ENCODE measurements at regions not wholly inside any gene's neighbourhood (a gene's known extent, or its start where the extent isn't known, plus 50 kb on each side); places are given as distances from the start of the nearest gene placed in this dataset.

DNA sequence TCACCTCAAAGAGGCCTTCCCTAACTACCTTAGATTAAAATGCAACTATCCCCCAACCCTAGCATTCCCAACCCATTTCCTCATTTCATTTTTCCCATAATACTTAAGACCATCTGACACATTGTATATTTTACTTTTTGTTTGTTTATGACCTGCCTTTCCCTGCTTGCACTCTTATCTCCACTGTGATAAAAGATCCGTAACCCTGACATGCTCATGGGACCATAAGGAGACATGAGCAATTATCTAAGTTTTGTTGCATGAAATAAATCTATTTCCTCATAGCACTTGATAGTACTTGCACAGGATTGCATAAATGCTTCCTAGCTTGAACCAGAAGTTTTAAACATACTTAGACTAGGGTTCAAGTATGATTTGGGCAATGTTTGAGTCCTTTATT is 323.7 kb downstream of the NPR3 start:
- H3K4me1 Mint-ChIP-seq: no peaks in the 10 kb centered on the region
- Histone ChIP-seq H2AFZ (no peak overlapping the region), H3K4me3 (no peak overlapping the region), H3F3A (replicated peaks; ENCODE audit: low read depth) (no peaks in the 10 kb centered on the region), H3K79me2 (replicated peaks; ENCODE audit: insufficient read depth) (no peaks in the 10 kb centered on the region), H4K20me1 (replicated peaks; ENCODE audit: insufficient read depth) (no peaks in the 10 kb centered on the region), H3K36me3 (ENCODE audit: insufficient read depth) (no peaks in the 10 kb centered on the region; the same call in 1 of the 2 replicates), H3K27ac (ENCODE audit: low read depth) (no peak overlapping the region), H3K4me1 (ENCODE audit: insufficient read depth) (no peaks in the 10 kb centered on the region), H3K27me3 (ENCODE audit: insufficient read depth) (no peaks in the 10 kb centered on the region), H3K4me2 (no peak overlapping the region), H3K9me2 (ENCODE audit: insufficient read depth) (no peaks in the 10 kb centered on the region; the same call in 1 of the 2 replicates)
- no peak overlapping the region for H3K4me3 Mint-ChIP-seq
- DNase-seq (ENCODE audit: low spot score) (no peak), ATAC-seq (no peak)
- peaks cover 2% of the 10 kb centered on the region for H3K36me3 Mint-ChIP-seq (ENCODE audit: low read depth)
- no peak overlapping the region for H3K27ac Mint-ChIP-seq
- H3K27me3 Mint-ChIP-seq (ENCODE audit: insufficient read depth, low read depth, poor library complexity): peaks cover 5% of the 10 kb centered on the region
- TF ChIP-seq, protein P1, sequence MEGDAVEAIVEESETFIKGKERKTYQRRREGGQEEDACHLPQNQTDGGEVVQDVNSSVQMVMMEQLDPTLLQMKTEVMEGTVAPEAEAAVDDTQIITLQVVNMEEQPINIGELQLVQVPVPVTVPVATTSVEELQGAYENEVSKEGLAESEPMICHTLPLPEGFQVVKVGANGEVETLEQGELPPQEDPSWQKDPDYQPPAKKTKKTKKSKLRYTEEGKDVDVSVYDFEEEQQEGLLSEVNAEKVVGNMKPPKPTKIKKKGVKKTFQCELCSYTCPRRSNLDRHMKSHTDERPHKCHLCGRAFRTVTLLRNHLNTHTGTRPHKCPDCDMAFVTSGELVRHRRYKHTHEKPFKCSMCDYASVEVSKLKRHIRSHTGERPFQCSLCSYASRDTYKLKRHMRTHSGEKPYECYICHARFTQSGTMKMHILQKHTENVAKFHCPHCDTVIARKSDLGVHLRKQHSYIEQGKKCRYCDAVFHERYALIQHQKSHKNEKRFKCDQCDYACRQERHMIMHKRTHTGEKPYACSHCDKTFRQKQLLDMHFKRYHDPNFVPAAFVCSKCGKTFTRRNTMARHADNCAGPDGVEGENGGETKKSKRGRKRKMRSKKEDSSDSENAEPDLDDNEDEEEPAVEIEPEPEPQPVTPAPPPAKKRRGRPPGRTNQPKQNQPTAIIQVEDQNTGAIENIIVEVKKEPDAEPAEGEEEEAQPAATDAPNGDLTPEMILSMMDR (conservative IDR thresholded peaks at IDR 0.05; ENCODE audit: low read depth in 2 of 2): no peak
- TF ChIP-seq ETS1 (IDR thresholded peaks at IDR 0.05): no peak
- TF ChIP-seq, protein P2, sequence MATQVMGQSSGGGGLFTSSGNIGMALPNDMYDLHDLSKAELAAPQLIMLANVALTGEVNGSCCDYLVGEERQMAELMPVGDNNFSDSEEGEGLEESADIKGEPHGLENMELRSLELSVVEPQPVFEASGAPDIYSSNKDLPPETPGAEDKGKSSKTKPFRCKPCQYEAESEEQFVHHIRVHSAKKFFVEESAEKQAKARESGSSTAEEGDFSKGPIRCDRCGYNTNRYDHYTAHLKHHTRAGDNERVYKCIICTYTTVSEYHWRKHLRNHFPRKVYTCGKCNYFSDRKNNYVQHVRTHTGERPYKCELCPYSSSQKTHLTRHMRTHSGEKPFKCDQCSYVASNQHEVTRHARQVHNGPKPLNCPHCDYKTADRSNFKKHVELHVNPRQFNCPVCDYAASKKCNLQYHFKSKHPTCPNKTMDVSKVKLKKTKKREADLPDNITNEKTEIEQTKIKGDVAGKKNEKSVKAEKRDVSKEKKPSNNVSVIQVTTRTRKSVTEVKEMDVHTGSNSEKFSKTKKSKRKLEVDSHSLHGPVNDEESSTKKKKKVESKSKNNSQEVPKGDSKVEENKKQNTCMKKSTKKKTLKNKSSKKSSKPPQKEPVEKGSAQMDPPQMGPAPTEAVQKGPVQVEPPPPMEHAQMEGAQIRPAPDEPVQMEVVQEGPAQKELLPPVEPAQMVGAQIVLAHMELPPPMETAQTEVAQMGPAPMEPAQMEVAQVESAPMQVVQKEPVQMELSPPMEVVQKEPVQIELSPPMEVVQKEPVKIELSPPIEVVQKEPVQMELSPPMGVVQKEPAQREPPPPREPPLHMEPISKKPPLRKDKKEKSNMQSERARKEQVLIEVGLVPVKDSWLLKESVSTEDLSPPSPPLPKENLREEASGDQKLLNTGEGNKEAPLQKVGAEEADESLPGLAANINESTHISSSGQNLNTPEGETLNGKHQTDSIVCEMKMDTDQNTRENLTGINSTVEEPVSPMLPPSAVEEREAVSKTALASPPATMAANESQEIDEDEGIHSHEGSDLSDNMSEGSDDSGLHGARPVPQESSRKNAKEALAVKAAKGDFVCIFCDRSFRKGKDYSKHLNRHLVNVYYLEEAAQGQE (IDR thresholded peaks at IDR 0.05; ENCODE audit: unreplicated experiment): no peak
- no peak for TF ChIP-seq POLR2AphosphoS5 (IDR thresholded peaks at IDR 0.05; ENCODE audit: low read depth)
- TF ChIP-seq CREB1 (CRISPR knock-in tag; IDR thresholded peaks at IDR 0.05; ENCODE audit: low read depth): no peak
- peaks cover 8% of the 10 kb centered on the region for H3K9me3 Mint-ChIP-seq

GRCh38 chr5:33035851-33036527 is 324.9 kb downstream of the NPR3 start:
- ATAC-seq (no peak), DNase-seq (ENCODE audit: low spot score) (no peak)
- H3K27ac Mint-ChIP-seq: no peak overlapping the region
- H3K4me3 Mint-ChIP-seq: no peak overlapping the region
- H3K4me2 ChIP-seq: no peak overlapping the region
- no peaks in the 10 kb centered on the region for H3K27me3 ChIP-seq (ENCODE audit: insufficient read depth)
- H2AFZ ChIP-seq: no peak overlapping the region
- peaks cover 20% of the 10 kb centered on the region for H3K9me3 Mint-ChIP-seq
- no peaks in the 10 kb centered on the region for H3K4me1 ChIP-seq (ENCODE audit: insufficient read depth)
- H3K4me1 Mint-ChIP-seq: no peaks in the 10 kb centered on the region
- peaks cover 5% of the 10 kb centered on the region for H3K27me3 Mint-ChIP-seq (ENCODE audit: insufficient read depth, low read depth, poor library complexity)
- no peaks in the 10 kb centered on the region for H4K20me1 ChIP-seq (replicated peaks; ENCODE audit: insufficient read depth)
- no peaks in the 10 kb centered on the region; the same call in 1 of the 2 replicates for H3K36me3 ChIP-seq (ENCODE audit: insufficient read depth)
- H3K27ac ChIP-seq (ENCODE audit: low read depth): no peak overlapping the region
- peaks cover 12% of the 10 kb centered on the region for H3K36me3 Mint-ChIP-seq (ENCODE audit: low read depth)
- no peaks in the 10 kb centered on the region for H3K79me2 ChIP-seq (replicated peaks; ENCODE audit: insufficient read depth)
- no peak overlapping the region for H3K4me3 ChIP-seq
- no peaks in the 10 kb centered on the region; the same call in 1 of the 2 replicates for H3K9me2 ChIP-seq (ENCODE audit: insufficient read depth)
- H3F3A ChIP-seq (replicated peaks; ENCODE audit: low read depth): no peaks in the 10 kb centered on the region
- TF ChIP-seq, protein P3, sequence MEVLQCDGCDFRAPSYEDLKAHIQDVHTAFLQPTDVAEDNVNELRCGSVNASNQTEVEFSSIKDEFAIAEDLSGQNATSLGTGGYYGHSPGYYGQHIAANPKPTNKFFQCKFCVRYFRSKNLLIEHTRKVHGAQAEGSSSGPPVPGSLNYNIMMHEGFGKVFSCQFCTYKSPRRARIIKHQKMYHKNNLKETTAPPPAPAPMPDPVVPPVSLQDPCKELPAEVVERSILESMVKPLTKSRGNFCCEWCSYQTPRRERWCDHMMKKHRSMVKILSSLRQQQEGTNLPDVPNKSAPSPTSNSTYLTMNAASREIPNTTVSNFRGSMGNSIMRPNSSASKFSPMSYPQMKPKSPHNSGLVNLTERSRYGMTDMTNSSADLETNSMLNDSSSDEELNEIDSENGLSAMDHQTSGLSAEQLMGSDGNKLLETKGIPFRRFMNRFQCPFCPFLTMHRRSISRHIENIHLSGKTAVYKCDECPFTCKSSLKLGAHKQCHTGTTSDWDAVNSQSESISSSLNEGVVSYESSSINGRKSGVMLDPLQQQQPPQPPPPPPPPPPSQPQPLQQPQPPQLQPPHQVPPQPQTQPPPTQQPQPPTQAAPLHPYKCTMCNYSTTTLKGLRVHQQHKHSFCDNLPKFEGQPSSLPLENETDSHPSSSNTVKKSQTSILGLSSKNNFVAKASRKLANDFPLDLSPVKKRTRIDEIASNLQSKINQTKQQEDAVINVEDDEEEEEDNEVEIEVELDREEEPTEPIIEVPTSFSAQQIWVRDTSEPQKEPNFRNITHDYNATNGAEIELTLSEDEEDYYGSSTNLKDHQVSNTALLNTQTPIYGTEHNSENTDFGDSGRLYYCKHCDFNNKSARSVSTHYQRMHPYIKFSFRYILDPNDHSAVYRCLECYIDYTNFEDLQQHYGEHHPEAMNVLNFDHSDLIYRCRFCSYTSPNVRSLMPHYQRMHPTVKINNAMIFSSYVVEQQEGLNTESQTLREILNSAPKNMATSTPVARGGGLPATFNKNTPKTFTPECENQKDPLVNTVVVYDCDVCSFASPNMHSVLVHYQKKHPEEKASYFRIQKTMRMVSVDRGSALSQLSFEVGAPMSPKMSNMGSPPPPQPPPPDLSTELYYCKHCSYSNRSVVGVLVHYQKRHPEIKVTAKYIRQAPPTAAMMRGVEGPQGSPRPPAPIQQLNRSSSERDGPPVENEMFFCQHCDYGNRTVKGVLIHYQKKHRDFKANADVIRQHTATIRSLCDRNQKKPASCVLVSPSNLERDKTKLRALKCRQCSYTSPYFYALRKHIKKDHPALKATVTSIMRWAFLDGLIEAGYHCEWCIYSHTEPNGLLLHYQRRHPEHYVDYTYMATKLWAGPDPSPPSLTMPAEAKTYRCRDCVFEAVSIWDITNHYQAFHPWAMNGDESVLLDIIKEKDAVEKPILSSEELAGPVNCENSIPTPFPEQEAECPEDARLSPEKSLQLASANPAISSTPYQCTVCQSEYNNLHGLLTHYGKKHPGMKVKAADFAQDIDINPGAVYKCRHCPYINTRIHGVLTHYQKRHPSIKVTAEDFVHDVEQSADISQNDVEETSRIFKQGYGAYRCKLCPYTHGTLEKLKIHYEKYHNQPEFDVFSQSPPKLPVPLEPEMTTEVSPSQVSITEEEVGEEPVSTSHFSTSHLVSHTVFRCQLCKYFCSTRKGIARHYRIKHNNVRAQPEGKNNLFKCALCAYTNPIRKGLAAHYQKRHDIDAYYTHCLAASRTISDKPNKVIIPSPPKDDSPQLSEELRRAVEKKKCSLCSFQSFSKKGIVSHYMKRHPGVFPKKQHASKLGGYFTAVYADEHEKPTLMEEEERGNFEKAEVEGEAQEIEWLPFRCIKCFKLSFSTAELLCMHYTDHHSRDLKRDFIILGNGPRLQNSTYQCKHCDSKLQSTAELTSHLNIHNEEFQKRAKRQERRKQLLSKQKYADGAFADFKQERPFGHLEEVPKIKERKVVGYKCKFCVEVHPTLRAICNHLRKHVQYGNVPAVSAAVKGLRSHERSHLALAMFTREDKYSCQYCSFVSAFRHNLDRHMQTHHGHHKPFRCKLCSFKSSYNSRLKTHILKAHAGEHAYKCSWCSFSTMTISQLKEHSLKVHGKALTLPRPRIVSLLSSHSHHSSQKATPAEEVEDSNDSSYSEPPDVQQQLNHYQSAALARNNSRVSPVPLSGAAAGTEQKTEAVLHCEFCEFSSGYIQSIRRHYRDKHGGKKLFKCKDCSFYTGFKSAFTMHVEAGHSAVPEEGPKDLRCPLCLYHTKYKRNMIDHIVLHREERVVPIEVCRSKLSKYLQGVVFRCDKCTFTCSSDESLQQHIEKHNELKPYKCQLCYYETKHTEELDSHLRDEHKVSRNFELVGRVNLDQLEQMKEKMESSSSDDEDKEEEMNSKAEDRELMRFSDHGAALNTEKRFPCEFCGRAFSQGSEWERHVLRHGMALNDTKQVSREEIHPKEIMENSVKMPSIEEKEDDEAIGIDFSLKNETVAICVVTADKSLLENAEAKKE (CRISPR knock-in tag; IDR thresholded peaks at IDR 0.05): no peak

All from GM23338 (cell line).